ENCODE measurements at regions not wholly inside any gene's neighbourhood (a gene's known extent, or its start where the extent isn't known, plus 50 kb on each side); places are given as distances from the start of the nearest gene placed in this dataset.

DNA sequence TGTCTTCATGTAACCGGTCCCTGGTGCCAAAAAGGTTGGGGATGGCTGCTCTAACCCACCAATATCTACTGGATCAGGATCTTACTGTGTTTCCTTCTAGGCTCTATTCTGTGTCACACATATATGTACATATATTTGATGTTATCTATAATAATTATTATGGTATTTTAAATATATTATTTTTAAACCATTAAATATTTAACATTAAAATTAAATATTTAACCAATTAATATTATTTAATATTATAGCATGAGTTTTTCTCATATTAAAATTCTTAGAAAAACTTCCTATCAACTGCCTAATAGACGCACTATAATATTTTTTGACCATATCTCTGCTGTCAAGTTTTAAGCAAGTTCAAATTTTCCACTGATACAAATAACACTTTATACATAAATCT lies 196.9 kb upstream of the PLET1 start:
- TF ChIP-seq, protein P1, sequence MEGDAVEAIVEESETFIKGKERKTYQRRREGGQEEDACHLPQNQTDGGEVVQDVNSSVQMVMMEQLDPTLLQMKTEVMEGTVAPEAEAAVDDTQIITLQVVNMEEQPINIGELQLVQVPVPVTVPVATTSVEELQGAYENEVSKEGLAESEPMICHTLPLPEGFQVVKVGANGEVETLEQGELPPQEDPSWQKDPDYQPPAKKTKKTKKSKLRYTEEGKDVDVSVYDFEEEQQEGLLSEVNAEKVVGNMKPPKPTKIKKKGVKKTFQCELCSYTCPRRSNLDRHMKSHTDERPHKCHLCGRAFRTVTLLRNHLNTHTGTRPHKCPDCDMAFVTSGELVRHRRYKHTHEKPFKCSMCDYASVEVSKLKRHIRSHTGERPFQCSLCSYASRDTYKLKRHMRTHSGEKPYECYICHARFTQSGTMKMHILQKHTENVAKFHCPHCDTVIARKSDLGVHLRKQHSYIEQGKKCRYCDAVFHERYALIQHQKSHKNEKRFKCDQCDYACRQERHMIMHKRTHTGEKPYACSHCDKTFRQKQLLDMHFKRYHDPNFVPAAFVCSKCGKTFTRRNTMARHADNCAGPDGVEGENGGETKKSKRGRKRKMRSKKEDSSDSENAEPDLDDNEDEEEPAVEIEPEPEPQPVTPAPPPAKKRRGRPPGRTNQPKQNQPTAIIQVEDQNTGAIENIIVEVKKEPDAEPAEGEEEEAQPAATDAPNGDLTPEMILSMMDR (IDR thresholded peaks at IDR 0.05), result no peak
- TF ChIP-seq POLR2A (IDR thresholded peaks at IDR 0.05) (no peak), POLR2AphosphoS5 (IDR thresholded peaks at IDR 0.05; ENCODE audit: insufficient read depth in 1 of 2, low read depth in 1 of 2) (no peak)

All from vagina (tissue), 2 donors.